Testis (tissue), 2 donors: ENCODE measurements at regions not wholly inside any gene's neighbourhood (a gene's known extent, or its start where the extent isn't known, plus 50 kb on each side); places are given as distances from the start of the nearest gene placed in this dataset.

Experiments used
- DNase-seq: peaks from one replicate; pipeline ENCODE4 v3.0.0-alpha.2; 2019
- H3K27ac ChIP-seq, 2 donors: fragments of 200-600 bp; sonication (generic); one replicate each; pipeline ENCODE4 v1.5.1; 2019
- H3K27me3 ChIP-seq: fragments of 200-600 bp; sonication (generic); one replicate; pipeline ENCODE4 v1.5.1; 2019
- H3K36me3 ChIP-seq: fragments of 200-600 bp; sonication (generic); one replicate; pipeline ENCODE4 v1.5.1; 2017; ENCODE audit warnings: low read depth; ENCODE audit errors: missing control alignments
- H3K4me1 ChIP-seq: fragments of 200-600 bp; sonication (generic); one replicate; pipeline ENCODE4 v1.5.1; 2019
- H3K4me3 ChIP-seq, 2 donors: fragments of 200-600 bp; sonication (generic); one replicate each; pipeline ENCODE4 v1.5.1; 2017 to 2019
- H3K9me3 ChIP-seq: fragments of 200-600 bp; sonication (generic); one replicate; pipeline ENCODE4 v1.5.1; 2017
- POLR2A ChIP-seq: fragments of 450-650 bp; IDR thresholded peaks from one replicate; pipeline ENCODE4 v1.6.1; 2017; ENCODE audit warnings: antibody characterized with exemption, mild to moderate bottlenecking, moderate library complexity
- whole genome bisulfite sequencing, 2 donors: methylation state at CpG; one replicate each; pipeline ENCODE4 v1.1.5; 2018; 5-methylcytosine and 5-hydroxymethylcytosine counted together
- intact Hi-C: fragments of 100-400 bp; cut with DNase I; formaldehyde crosslinking; loops from one replicate; pipeline ENCODE4 v1.15.1; 2023; ENCODE audit warnings: low total_unique reads
- TF ChIP-seq, protein P1 (sequence below), 3 experiments: fragments of 450-650 bp in 2 of 3; fragments of 200-600 bp in 1 of 3; sonication (generic) in 1 of 3; IDR thresholded peaks; one replicate each; pipeline ENCODE4 v1.5.1; 2016 to 2019; ENCODE audit warnings: antibody characterized with exemption in 3 of 3, mild to moderate bottlenecking in 2 of 3, moderate library complexity in 1 of 3

- no peaks in the 10 kb centered on the region for H3K27me3 ChIP-seq
- no peak overlapping the region for H3K27ac ChIP-seq
- H3K4me3 ChIP-seq, result no peak overlapping the region
- no peaks in the 10 kb centered on the region for H3K9me3 ChIP-seq
- TF ChIP-seq, protein P1, sequence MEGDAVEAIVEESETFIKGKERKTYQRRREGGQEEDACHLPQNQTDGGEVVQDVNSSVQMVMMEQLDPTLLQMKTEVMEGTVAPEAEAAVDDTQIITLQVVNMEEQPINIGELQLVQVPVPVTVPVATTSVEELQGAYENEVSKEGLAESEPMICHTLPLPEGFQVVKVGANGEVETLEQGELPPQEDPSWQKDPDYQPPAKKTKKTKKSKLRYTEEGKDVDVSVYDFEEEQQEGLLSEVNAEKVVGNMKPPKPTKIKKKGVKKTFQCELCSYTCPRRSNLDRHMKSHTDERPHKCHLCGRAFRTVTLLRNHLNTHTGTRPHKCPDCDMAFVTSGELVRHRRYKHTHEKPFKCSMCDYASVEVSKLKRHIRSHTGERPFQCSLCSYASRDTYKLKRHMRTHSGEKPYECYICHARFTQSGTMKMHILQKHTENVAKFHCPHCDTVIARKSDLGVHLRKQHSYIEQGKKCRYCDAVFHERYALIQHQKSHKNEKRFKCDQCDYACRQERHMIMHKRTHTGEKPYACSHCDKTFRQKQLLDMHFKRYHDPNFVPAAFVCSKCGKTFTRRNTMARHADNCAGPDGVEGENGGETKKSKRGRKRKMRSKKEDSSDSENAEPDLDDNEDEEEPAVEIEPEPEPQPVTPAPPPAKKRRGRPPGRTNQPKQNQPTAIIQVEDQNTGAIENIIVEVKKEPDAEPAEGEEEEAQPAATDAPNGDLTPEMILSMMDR (IDR thresholded peaks at IDR 0.05), result no peak
- no peak for TF ChIP-seq POLR2A
- intact Hi-C loops, result no loop called here
- no peaks in the 10 kb centered on the region for H3K36me3 ChIP-seq
- 86 to 97% methylated on average over 3 of the region's 3 CpGs for WGBS, 2 donors
- DNase-seq, result no peak
- no peaks in the 10 kb centered on the region for H3K4me1 ChIP-seq
These were observed 143.0 kb downstream of the BUB3 start for GRCh38 chr10:123297175-123297574.

GRCh38 chr10:123298583-123298982 is 144.4 kb downstream of the BUB3 start:
- no peak overlapping the region for H3K27ac ChIP-seq
- intact Hi-C loops, result no loop called here
- H3K4me3 ChIP-seq, result no peak overlapping the region
- 69 to 78% methylated on average over 5 of the region's 5 CpGs for WGBS, 2 donors
- TF ChIP-seq, protein P1 (IDR thresholded peaks at IDR 0.05), result no peak
- no peak for TF ChIP-seq POLR2A
- no peaks in the 10 kb centered on the region for H3K36me3 ChIP-seq
- no peaks in the 10 kb centered on the region for H3K27me3 ChIP-seq
- DNase-seq, result no peak
- no peaks in the 10 kb centered on the region for H3K9me3 ChIP-seq
- H3K4me1 ChIP-seq, result no peaks in the 10 kb centered on the region

DNA sequence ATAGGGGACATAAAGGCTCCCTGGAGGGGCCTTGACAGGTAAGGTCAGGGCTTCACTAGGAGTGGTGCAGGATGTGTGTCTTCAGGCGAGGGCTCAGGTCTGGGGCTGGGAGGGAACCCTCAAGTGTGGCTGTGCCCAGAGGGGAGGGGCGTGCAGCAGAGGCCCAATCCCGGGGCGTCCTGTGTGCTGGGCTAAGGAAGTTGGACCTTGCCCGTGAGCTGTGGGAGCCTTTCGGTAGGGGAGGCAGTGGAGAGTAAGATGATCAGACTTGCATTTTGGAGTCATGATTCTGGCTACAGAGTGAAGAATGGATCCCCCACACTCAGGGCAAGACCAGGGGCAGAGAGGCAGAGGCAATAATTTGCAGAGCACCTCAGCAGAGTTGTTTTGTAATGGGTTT is 145.4 kb downstream of the BUB3 start:
- no peaks in the 10 kb centered on the region for H3K27me3 ChIP-seq
- DNase-seq, result no peak
- no peaks in the 10 kb centered on the region for H3K36me3 ChIP-seq
- H3K4me3 ChIP-seq, result no peak overlapping the region
- TF ChIP-seq, protein P1 (IDR thresholded peaks at IDR 0.05), result no peak
- no peak for TF ChIP-seq POLR2A
- intact Hi-C loops, result no loop called here
- 93 to 94% methylated on average over 6 of the region's 6 CpGs for WGBS, 2 donors
- H3K9me3 ChIP-seq, result no peaks in the 10 kb centered on the region
- H3K27ac ChIP-seq, result no peak overlapping the region
- no peaks in the 10 kb centered on the region for H3K4me1 ChIP-seq

DNA sequence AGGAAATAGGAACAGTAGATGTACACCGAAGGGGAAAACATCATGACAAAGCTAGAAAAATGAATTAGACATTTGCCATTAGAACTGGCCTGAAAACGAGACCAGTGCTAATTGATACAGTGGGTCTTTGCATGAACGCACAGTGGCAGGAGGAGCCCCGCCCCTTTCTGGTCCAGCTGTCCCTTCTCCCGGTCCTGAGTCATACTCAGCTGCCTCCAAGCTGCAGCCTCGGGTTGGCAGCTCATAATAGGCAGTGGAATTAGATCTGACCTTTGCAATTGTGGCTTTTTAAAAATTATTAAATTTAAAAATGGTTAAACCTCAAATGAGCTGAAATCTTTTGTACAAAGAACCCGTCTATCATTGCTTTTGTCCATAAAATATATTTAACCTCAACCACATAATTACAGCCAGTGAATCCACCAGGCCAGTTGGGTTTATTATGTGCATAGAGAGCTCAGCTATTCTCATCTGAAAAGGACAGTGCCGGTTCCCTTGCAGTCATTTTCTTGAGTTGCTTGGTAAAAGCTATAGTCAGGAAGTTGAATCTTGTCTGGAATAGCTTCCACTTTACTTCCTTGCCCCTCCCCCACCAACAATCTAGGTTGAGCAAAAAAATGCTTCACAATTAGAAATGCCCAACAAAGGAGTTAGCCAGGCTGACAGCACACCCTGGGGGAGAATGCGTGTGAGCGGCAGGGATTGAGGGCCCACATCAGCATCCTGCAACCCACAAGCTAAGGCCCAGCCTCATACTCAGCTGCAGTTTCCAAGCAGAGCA is 147.1 kb downstream of the BUB3 start:
- no peak for TF ChIP-seq POLR2A
- TF ChIP-seq, protein P1 (IDR thresholded peaks at IDR 0.05), result no peak
- Histone ChIP-seq H3K36me3 (no peaks in the 10 kb centered on the region), H3K4me1 (no peaks in the 10 kb centered on the region), H3K4me3 (no peak overlapping the region), H3K27ac (no peak overlapping the region), H3K27me3 (no peaks in the 10 kb centered on the region), H3K9me3 (no peaks in the 10 kb centered on the region)
- intact Hi-C loops, result no loop called here
- DNase-seq, result no peak
- 64% methylated on average over 10 of the region's 10 CpGs for WGBS, 2 donors
